Frontal cortex (tissue), 3 donors: ENCODE measurements at regions not wholly inside any gene's neighbourhood (a gene's known extent, or its start where the extent isn't known, plus 50 kb on each side); places are given as distances from the start of the nearest gene placed in this dataset.
"Not testable (repeated sequence)": the region's sequence is repeated elsewhere in the genome, so short reads cannot be mapped to it uniquely, and the experiment has no call there.

Source experiments
- DNase-seq, 2 donors: peaks; one replicate each; pipeline ENCODE4 v3.0.0; 2012; ENCODE audit warnings: low spot score in 2 of 2
- FAIRE-seq: peaks from 2 replicates; lab custom pipeline; 2012; peaks lifted over from hg19 to GRCh38; lab: Jason Lieb, UNC
- donor health status: control.
- donor health status: control.
- donor health status: control.

DNA sequence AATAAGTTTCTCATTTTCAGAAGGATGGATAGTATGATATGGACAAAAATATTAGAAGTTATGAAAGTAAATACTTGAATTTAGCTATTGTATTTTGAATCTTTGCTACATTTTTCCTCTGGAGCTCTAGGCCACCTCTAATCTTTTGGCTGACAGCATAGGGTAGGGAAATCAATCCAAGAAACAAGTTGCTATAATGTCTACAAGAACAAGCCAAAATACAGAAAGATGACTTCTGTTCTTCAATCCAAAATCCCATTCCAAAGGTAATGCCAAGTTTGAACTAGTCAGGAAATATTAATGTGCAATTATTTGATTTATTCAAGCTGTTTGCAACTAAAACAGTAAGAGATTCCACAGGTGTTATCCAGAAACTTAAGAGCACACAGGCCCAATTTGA, 1323.1 kb downstream of the ADGRL3 start:
- DNase-seq = no peak
- FAIRE-seq = no peak

DNA sequence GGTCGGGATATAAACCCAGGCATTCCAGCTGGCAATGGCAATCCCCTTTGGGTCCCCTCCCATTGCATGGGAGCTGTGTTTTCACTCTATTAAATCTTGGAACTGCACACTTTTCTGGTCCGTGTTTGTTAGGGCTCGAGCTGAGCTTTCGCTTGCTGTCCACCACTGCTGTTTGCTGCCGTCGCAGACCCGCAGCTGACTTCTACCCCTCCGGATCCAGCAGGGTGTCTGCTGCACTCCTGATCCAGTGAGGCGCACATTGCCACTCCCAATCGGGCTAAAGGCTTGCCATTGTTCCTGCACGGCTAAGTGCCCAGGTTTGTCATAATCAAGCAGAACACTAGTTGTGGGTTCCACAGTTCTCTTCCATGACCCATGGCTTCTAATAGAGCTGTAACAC, 1322.1 kb downstream of the ADGRL3 start:
- FAIRE-seq (no peak), DNase-seq (no peak)

DNA sequence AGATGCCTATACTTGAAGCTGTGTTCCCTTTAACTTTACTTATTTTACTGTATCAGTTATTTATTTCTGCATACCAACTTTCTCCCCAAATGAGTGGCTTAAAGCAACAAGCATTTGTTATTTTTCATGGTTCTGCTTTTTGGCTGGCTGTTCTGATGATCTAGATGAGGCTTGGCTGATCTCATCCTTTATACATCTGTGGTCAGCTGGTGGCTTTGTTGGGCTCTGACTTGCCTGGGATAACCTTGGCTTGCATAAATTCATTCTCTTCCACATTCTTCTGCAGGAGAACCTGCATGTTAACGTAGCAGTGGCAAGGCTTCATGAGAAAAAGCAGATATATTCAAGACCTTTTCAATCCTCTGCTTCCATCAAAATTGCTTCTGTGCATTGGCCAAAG, 1317.6 kb downstream of the ADGRL3 start:
- FAIRE-seq = no peak

DNA sequence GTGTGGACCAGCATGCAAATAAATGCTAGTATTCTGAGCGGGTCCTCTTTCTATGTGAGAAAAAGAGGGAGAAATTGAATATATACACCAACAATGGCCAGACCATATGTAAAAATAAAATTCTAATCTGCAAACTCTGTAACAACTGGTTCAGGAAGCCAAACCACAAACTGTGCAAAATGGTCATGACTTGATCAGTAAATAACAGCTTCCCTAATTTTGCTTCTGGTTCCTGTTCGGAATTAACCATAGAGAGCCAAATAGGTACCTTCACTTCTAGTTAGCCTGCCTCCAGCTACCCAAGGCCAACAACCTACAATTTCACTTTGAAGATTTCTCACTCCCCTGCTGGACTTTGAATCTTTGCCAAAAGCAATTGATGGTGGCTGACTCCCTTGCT, 1313.2 kb downstream of the ADGRL3 start:
- FAIRE-seq (no peak), DNase-seq (no peak)

More for the DNA sequence above, 1317.6 kb downstream of the ADGRL3 start:
- no peak for DNase-seq

DNA sequence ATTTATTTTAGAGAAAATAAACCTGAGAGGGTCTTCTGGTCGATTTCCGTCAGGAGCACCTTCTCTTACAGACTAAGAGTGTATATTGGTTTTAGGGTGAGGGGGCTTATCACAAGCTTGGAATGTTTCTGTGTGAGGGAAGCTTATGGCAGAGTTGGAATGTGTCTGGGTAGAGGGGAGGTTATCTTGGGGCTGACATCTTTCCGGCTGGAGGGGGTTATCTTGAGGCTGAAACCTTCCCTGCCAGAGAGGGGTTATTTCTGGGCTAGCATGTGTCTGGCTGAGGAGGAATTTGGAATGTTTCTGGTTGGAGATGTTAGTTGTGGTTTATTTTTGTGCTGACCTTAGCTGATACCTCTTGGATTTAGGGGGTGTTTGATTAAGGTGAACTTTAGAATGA, 1312.1 kb downstream of the ADGRL3 start:
- FAIRE-seq = no peak
- no peak for DNase-seq

DNA sequence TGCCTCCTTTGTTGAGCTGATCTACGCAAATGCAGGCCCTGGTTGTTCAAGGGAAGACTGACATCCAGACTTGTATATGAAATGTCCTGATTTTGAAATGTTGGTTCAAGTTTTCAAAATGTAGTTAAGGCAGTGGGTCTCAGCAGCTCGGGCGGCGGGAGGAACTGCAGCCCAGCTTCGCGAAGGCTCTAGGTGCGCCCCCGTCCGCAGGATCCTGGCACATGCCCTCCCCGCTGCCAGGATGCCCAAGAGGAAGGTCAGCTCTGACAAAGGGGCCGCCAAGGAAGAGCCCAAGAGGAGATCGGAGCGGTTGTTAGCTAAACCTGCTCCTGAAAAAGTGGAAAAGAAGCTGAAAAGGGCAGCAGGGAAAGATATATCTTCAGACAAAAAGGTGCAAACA, 1310.1 kb downstream of the ADGRL3 start:
- no peak for DNase-seq
- no peak for FAIRE-seq

DNA sequence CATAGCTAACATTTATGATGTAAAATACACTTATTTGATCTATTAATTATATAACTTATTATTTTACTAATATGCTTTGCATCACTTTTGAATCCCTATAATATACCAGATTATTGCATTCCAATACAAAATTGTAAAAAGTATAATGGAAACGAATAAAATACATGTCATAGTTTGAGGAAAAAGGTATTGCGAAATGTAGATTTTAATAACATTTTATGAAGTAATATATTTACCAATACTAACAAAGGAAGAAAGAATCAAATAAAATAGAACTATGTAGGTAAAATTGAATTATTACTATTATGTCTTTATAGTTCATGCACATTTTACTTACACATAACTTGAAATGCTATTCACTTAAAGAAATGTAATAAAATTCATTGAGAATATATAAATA, 1300.2 kb downstream of the ADGRL3 start:
- FAIRE-seq (peak; percentile 48), DNase-seq (no peak)

DNA sequence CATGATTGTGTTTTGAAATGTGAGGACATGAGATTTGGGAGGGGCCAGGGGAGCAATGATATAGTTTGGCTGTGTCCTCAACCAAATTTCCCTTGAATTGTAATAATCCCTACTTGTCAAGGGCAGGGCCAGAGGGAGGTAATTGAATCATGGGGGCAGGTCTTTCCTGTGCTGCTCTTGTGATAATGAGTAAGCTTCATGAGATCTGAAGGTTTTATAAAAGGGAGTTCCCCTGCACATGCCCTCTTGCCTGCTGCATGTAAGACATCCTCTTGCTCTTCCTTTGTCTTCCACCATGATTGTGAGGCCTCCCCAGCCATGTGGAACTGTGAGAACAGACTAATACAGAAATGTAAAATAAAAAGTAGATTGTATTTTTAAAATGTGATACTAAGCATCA, 1294.9 kb downstream of the ADGRL3 start:
- no peak for FAIRE-seq
- no peak for DNase-seq

DNA sequence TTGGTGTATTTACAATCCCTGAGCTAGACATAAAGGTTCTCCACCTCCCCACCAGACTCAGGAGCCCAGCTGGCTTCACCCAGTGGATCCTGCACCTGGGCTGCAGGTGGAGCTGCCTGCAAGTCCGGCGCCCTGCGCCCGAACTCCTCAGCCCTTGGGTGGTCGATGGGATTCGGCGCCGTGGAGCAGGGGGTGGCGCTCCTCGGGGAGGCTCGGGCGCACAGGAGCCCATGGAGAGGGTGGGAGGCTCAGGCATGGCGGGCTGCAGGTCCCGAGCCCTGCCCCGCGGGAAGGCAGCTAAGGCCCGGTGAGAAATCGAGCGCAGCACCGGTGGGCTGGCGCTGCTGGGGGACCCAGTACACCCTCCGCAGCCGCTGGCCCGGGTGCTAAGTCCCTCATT, 1291.6 kb downstream of the ADGRL3 start:
- not testable (repeated sequence) for FAIRE-seq, DNase-seq

DNA sequence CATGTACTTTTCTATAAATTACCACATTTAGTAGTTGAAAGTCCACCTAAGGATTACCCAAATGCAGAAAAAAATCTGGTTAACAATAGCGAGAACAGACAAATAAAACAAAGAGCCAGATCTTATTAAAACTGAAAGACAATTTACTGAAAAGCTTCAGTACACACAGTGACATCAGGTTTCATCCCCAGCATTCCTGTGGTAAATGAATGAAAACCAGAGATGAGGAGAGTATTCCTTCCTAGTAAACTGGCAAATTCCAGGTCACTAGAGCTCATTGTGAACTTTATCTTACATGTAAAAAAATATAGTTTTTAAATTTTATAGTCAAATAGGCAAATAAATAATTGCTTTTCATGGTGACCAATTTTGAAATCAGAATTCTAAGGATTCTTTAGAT, 1290.5 kb downstream of the ADGRL3 start:
- DNase-seq = no peak
- no peak for FAIRE-seq

DNA sequence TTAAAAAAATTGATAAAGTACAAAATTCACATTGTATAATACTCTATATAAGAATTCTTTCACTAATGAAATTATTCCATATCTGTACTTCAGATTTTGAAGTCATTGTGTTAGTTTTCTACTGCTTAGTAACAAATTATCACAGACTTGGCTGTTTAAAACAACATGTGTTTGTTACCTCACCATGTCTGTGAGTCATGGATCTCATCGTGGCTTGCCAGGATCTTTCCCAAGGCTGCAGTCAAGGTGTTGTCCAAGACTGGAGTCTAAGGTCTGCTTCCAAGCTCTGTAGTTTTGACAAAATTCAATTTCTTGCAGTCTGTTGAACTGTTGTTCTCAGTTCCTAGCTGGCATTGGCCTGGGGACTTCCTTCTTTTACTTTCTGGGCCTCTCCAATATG, 1286.9 kb downstream of the ADGRL3 start:
- FAIRE-seq (no peak), DNase-seq (no peak)

DNA sequence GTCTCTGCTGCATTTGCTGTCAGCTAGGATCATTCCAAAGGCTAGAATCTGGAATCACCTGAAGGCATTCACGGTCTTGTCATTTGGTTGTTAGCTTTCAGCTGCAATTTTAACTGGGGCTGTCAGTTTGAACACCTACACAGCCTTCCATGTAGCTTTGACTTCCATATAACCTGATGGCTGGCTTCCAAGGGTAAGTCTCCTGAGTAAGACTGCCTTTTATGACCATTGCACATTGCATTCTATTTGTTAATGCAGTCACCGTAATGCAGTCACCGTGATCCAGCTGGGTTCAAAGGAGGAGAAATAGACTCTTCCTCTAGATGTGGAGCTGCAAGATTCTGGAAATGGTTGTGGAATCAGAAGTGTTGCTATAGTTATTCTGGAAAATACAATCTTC, 1284.2 kb downstream of the ADGRL3 start:
- no peak for FAIRE-seq

DNA sequence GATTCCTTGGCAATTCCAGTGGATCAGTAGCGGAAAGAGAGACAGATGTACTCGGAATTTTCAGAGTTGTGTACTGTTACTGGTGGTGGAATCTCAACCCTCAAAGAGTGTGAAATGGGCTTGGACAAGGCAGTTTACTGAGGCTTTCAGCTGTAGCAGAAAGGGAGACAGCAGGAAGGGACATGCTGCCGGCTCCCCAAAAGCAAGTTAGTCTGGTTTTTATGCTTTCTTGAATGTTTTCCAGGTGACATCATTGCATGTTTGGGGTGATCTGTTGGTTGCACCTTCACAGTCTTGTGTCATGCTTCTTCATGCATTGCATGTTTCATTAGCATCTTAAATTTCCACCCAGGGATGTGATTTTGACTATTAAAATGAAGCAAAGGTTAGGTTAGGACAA, 1282.2 kb downstream of the ADGRL3 start:
- FAIRE-seq (no peak), DNase-seq (no peak)

More for the DNA sequence above, 1284.2 kb downstream of the ADGRL3 start:
- no peak for DNase-seq

DNA sequence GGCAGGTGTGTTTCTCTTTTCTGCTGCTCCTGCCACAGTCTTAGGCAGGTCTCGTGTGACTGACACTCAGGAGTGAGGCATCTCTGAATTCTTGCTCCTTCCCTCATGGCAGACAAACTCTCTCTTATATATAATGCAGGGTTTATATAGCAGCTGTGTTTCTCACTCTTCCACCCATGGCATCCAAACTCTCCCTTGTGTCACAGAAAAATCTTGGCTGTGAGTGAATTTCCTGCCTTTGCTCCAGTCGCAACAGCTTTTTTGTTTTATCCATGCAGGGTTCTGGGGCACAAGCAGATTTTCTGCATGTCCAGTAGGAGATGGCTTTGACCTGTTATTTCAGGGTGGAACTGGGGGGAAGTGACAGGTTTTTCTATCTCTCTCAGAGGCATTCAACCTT, 1275.5 kb downstream of the ADGRL3 start:
- DNase-seq = no peak
- FAIRE-seq = no peak

DNA sequence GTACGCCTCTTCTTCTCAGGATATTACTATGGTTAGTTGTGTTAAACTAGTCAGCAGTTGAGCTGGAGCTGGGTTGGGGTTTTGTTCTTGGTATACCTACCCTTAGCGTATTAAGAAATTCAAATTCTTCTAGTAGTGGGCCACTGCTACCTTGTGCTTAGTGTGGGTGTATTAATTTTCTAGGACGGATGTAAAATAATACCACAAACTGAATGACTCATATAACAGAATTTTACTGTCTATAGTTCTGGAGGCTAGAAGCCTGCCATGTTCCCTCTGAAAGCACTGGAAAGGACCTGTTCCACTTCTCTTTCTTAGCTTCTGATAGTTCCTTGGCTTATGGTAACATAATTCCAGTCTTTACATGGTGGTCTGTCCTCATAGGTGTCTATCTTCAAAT, 1274.7 kb downstream of the ADGRL3 start:
- DNase-seq (no peak), FAIRE-seq (no peak)

DNA sequence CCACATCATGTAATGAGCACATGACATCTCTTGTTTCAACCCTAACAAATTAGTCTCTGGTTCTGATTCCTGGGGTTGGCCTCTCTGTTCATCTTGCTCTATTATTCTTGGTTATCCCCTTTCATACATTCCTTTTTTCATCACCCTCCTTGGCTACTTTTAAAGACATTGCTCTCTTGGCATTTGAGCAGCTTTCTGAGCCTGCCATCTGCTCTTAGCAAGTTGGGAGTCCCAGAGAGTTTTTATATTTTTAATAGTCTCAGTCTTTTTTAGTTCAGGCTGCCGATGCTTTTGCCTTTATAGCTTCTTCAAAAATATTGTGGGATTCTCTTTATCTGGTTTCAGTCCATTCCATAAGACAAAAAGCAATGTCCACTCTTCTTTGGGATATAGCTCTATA, 1270.9 kb downstream of the ADGRL3 start:
- DNase-seq (no peak), FAIRE-seq (no peak)

DNA sequence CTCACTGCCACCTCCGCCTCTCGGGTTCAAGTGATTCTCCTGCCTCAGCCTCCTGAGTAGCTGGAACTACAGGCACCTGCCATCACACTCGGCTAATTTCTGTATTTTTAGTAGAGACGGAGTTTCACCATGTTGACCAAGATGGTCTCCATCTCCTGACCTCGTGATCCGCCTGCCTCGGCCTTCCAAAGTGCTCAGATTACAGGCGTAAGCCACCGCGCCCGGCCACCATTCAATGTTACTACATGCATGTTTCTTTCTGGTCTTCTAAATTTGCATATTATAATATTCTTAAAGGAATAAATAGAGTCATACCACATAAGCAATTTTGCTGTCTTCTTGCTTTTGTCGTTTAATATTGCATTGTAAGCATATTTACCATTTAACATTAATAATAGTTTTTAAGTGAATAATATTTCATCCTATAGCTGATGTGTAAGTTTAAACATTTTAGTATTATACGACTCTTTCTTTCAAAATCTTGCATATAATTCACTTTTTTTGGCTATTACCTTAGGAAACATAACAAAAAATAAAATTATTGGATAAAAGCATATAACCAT, 1270.4 kb downstream of the ADGRL3 start:
- FAIRE-seq (no peak), DNase-seq (no peak)

DNA sequence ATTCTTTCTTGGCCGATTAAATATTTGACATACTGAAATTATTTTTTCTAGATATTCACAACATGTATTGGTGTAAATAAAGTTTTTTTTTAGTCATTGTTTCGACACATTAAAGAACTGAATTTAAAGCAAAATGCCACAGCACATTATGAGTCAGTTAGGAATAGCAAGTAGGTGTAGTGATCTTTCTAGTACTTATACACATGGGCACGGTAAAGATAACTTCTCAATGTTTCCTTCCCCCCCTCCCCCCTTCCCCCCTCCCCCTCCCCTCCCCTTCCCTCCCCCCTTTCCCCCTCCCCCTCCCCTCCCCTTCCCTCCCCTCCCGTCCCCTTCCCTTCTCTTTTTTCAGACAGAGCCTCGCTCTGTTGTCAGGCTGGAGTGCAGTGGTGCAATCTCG, 1269.9 kb downstream of the ADGRL3 start:
- DNase-seq (no peak), FAIRE-seq (no peak)

DNA sequence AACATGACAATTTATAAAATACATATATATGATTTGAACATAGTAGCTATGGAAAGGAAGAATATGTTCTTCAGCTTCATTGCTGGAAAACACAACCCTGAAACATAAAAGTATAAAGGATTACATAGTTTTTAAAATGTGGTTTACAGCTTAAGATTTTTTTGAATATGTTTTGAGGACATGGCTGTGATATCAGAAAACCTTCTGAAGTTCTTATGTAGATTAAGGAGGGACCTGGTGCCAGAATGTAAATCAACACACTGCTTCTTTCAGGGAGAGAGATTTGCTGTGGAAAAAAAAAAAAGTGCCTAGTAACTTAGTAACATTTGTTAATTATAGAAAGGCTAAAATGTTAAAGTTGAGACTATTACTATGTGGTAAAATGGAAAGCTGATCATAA, 1261.8 kb downstream of the ADGRL3 start:
- DNase-seq = no peak
- FAIRE-seq = no peak

DNA sequence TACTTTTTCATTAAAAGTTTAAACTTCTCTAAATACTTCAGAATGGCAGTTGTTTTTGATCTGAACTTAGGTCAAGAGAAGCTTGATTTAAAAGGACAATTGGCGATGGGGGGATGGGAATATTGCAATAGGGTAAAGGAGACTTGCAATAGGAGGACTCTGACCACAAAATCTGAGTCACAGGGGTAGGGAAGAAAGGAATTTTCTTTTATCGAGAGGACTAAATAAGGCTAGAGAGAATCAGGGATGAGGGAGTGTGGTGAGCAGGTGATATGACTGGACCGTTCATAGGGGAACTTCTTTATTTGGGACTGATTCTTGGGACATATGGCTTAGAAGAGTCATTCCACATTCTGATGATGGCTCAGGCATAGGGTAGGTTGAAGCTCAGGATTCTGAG, 1260.2 kb downstream of the ADGRL3 start:
- no peak for FAIRE-seq

DNA sequence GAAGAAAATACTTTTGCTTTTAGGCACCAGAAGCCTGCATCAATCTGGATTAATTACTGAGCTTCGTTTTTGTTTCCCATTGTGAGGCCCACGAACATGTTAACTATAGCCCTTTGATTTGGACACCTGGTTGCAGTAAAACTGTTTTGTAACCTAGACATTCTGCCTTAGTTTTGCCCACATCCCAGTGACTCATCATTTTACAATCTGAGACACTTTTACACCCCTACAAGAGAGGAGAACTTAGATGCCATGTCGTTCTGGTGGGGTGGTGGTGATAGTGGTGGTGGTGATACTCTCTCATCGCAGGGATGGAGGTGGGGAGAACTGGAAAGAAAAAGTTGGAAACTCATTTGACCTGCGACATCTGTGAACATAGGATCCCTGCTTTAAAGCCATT, 1257.2 kb downstream of the ADGRL3 start:
- DNase-seq (no peak), FAIRE-seq (no peak)

More for the DNA sequence above, 1260.2 kb downstream of the ADGRL3 start:
- DNase-seq = no peak

DNA sequence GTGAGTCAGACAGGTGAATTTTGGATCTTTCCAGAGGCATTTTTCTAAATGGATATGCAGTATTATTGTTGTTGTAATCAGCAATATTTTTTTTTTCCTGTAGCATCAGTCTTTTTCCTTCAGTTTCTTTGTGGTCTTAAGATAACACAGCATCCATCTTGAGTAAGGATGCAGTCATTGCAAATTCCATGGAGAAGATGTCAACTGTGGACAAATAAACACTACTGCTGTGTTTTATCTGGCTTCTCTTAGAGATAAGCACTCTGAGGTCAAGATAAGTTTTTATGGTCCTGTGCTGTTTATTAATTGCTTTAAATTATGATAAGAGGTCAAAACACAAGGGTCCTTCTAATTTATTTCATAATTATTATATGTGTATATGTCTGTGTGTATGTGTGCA, 1255.7 kb downstream of the ADGRL3 start:
- DNase-seq (no peak), FAIRE-seq (no peak)

DNA sequence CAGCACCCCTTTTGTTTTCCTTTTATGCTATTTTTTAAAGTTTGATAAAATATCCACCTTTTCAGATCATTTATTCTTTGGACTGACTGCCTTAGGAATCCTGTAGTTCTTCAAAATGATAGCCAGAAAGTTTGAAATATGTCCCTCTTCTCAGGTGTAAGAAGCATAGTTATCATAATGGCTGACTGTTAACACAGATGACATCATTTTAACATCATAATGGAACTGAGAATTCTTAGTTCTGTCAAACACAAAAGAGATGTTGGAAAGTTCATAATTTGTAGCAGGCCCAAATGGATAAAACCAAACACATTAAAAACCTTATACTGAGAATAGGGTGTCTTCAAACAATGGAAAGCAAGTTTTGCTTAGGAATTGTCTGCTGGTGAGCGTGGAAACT, 1254.4 kb downstream of the ADGRL3 start:
- FAIRE-seq (no peak), DNase-seq (no peak)
